ENCODE measurements at regions not wholly inside any gene's neighbourhood (a gene's known extent, or its start where the extent isn't known, plus 50 kb on each side); places are given as distances from the start of the nearest gene placed in this dataset.

GRCh38 chr15:94610485-94610884, 379.1 kb downstream of the MCTP2 start:
- no peak for TF ChIP-seq ZNF70 (CRISPR knock-in tag; IDR thresholded peaks at IDR 0.05)
- no peak for TF ChIP-seq ZC3H10 (CRISPR knock-in tag; IDR thresholded peaks at IDR 0.05)
- no peak for TF ChIP-seq PATZ1 (CRISPR knock-in tag; IDR thresholded peaks at IDR 0.05; ENCODE audit: borderline replicate concordance)
- TF ChIP-seq RARB (CRISPR knock-in tag; IDR thresholded peaks at IDR 0.05), result no peak
- no peak for TF ChIP-seq TCF4 (CRISPR knock-in tag; IDR thresholded peaks at IDR 0.05; ENCODE audit: borderline replicate concordance)

All from SK-N-SH treated with all-trans-retinoic acid at 6 μM for 48 hours (cell line).